Colonic mucosa (tissue), 4 donors: ENCODE measurements at regions not wholly inside any gene's neighbourhood (a gene's known extent, or its start where the extent isn't known, plus 50 kb on each side); places are given as distances from the start of the nearest gene placed in this dataset.

Experiments used
- DNase-seq: peaks from one replicate; pipeline ENCODE4 v3.0.0-alpha.2; 2020
- H3K27ac ChIP-seq: fragments of 200-600 bp; one replicate; pipeline ENCODE4 v1.8.0; 2021
- H3K27me3 ChIP-seq: fragments of 200-600 bp; one replicate; pipeline ENCODE4 v1.8.0; 2021
- H3K36me3 ChIP-seq: fragments of 200-600 bp; one replicate; pipeline ENCODE4 v1.8.0; 2021
- H3K4me1 ChIP-seq: fragments of 200-600 bp; one replicate; pipeline ENCODE4 v1.8.0; 2021; ENCODE audit warnings: mild to moderate bottlenecking
- H3K4me3 ChIP-seq: fragments of 200-600 bp; one replicate; pipeline ENCODE4 v1.8.0; 2021
- H3K9ac ChIP-seq, 2 donors: one replicate each; pipeline ENCODE4 v1.7.0; 2013; ENCODE audit warnings: control low read depth in 2 of 2, low read depth in 2 of 2, low read length in 2 of 2
- H3K9me3 ChIP-seq: fragments of 200-600 bp; one replicate; pipeline ENCODE4 v1.8.0; 2021
- CTCF ChIP-seq: fragments of 200-600 bp; IDR thresholded peaks from one replicate; pipeline ENCODE4 v1.8.0; 2022; ENCODE audit warnings: antibody characterized with exemption, mild to moderate bottlenecking
- intact Hi-C: fragments of 100-400 bp; cut with DNase I; formaldehyde crosslinking; loops from one replicate; pipeline ENCODE4 v1.14.1; 2022
- donor health status: healthy.
- donor health status: DM: no; HTN: no; CAD: no.
- donor health status: DM: no; HTN: no; CAD: no.

DNA sequence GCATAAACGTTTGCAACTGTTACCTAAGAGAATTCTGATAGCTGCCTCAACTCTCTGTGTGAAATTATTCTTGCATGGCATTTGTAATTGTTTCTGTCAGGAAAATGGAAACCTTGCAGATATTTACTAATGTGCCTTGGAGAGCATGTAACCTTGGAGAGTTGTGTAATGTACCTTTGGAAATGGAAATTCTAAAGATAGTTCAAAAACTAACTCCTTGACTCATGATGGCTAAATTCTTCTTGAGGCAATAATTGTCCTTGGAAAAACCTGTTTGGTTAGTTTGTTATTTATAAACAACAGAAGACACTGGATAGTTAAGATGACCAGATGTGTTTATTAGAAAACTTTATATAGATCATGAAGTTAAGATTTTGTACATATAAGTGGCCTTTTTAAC lies 1033.8 kb downstream of the PLA2G4A start:
- no peaks in the 10 kb centered on the region for H3K4me1 ChIP-seq
- H3K9ac ChIP-seq = no peak overlapping the region
- intact Hi-C loops = no loop called here
- H3K36me3 ChIP-seq = no peaks in the 10 kb centered on the region
- H3K9me3 ChIP-seq = no peaks in the 10 kb centered on the region
- H3K27ac ChIP-seq = no peak overlapping the region
- no peaks in the 10 kb centered on the region for H3K27me3 ChIP-seq
- H3K4me3 ChIP-seq = no peak overlapping the region
- no peak for DNase-seq
- TF ChIP-seq CTCF = no peak

DNA sequence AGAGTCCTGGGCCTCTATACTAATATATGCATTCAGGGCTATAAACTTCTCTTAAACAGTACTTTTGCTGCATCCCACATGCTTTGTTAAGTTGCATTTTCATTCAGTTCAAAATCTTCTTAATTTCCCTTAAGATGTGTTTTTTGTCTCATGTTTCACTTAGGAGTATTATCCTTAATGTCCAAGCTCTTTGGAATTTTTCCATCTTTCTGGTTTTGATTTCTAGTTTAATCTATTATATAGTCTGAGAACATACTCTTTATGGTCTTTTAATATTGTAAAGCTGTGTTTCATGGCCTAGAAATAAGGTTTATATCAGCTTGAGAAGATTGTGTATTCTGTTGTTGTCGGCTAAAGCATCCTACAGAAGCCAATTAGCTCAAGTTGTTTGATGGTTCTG lies 1041.8 kb downstream of the PLA2G4A start:
- Histone ChIP-seq H3K4me3 (no peak overlapping the region), H3K9ac (no peak overlapping the region), H3K9me3 (no peaks in the 10 kb centered on the region), H3K36me3 (no peaks in the 10 kb centered on the region), H3K27me3 (no peaks in the 10 kb centered on the region), H3K4me1 (no peaks in the 10 kb centered on the region), H3K27ac (no peak overlapping the region)
- TF ChIP-seq CTCF = no peak
- intact Hi-C loops = no loop called here
- no peak for DNase-seq

DNA sequence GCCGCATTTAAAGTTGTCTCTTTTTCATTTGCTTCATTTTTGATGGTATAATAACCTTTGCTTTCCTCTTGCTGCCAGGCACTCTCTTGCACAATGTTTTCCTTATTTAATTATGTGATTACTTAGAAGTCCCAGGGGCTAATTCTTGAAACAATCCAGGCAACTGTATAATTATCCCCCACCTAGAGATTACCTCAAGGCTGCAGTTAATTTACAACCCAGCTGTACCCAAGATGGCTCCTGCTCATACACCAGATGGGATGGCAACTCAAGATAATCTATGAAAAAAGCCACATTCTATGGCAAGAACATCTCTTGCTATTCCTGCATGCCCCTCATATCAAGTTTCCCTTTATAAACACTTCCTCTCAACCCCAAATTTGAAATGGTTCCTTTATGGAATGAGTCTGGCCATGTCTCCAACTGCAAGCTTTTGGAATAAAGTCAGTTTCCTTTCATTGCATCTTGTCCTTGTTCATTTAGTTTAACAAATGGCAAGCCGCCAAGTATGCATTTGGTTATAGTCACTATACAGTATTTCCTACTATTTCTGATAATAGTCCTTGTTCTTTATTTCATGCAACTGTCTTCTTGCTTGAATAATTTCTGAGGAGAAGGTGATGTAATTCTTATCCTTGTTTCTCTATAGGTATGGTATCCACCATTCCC lies 1042.6 kb downstream of the PLA2G4A start:
- Histone ChIP-seq H3K27ac (no peak overlapping the region), H3K9ac (no peak overlapping the region), H3K4me3 (no peak overlapping the region), H3K27me3 (no peaks in the 10 kb centered on the region), H3K36me3 (no peaks in the 10 kb centered on the region), H3K4me1 (no peaks in the 10 kb centered on the region), H3K9me3 (no peaks in the 10 kb centered on the region)
- no peak for TF ChIP-seq CTCF
- no peak for DNase-seq
- intact Hi-C loops = no loop called here

DNA sequence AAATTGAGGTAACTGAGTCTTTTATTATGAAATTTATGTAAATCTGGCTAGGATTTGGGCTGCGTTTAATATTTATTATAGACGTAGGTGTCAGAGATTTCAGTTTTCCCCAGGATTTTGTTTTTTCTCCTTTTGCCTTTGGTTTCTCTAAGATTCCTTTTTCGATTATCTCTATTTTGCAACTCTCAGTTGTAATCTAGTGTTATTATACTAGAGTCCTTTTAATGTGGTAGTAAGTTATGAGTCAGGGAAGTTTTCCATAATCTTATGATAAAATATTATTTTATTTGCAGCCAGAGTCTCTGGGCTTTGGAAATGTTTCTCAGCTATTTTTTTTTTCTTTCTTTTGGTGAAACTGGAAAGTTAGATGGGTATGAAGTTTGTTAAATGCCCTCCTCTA lies 1043.8 kb downstream of the PLA2G4A start:
- no peak for DNase-seq
- intact Hi-C loops = no loop called here
- H3K27ac ChIP-seq = no peak overlapping the region

DNA sequence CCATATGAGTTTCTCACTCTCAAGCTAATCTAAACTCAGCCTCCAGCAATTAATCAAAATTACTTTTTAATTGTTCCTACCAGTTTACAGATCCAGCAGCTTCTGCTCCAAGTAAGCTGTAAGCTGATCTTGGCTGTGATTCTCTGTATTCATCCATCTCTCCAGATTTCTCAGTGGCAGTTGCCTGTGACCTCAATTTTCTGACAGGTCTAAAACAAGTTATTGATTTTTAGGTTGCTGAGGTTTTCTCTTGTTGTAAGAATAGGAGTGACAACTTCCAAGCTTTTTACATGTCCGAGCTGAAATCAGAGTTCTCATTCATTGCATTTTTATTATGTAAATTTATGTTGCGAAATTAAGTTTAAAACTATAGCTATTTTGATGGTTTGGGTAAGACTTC lies 1044.4 kb downstream of the PLA2G4A start:
- H3K9me3 ChIP-seq = no peaks in the 10 kb centered on the region
- H3K4me3 ChIP-seq = no peak overlapping the region
- no peaks in the 10 kb centered on the region for H3K27me3 ChIP-seq
- TF ChIP-seq CTCF = no peak
- H3K4me1 ChIP-seq = no peaks in the 10 kb centered on the region
- no peak overlapping the region for H3K9ac ChIP-seq
- no peak for DNase-seq
- intact Hi-C loops = no loop called here
- no peak overlapping the region for H3K27ac ChIP-seq
- H3K36me3 ChIP-seq = no peaks in the 10 kb centered on the region

More for the DNA sequence above, 1043.8 kb downstream of the PLA2G4A start:
- TF ChIP-seq CTCF = no peak
- H3K27me3 ChIP-seq = no peaks in the 10 kb centered on the region
- no peak overlapping the region for H3K4me3 ChIP-seq
- no peak overlapping the region for H3K9ac ChIP-seq
- H3K36me3 ChIP-seq = no peaks in the 10 kb centered on the region
- no peaks in the 10 kb centered on the region for H3K4me1 ChIP-seq
- no peaks in the 10 kb centered on the region for H3K9me3 ChIP-seq
